NOMO-1 treated with DMSO at 0.1 percent for 48 hours (cell line): ENCODE measurements at regions not wholly inside any gene's neighbourhood (a gene's known extent, or its start where the extent isn't known, plus 50 kb on each side); places are given as distances from the start of the nearest gene placed in this dataset.

Source experiments
- DNase-seq: peaks from one replicate; lab custom pipeline; 2025; ENCODE audit not compliant: unreplicated experiment; lab: John Stamatoyannopoulos, UW

DNA sequence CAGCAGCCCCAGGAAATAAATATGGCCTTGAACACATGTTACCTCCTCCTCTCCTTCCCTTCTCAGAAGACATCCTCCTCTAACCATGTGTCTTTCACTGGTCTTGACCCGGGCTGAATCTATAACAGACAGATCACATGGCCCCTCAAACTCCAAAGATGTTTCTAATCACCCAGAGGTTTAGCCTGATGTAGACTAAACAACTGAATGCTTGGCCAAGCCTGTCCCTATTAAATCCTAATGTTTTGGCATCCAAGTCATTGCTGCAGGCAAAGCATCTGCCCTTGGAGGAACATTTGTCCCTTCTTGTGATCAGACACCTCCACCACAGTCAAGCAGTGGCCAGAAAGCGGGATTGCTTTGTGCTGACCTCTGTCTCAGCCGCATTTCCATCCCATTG, 65.5 kb downstream of the ANKRD60 start:
- DNase-seq, result no peak

DNA sequence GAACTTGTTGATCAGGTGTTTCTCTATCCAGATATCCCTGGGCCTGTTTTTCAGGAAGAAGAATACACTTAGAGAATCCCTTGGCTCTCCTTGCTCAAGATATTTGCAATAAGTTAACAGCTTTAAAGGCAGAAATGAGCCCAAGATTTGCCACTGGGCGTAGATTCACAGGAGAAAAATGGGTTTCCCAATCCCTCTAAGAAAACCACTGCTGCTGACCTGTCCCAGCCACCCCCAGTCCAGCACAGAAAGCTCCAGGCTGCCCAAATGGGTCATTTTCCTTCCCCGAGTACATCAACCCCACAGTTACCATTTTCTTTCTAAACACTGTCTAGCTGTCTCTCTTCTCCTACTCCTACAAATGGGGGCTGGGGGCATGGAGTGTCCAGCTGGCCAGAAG, 67.3 kb downstream of the ANKRD60 start:
- no peak for DNase-seq

DNA sequence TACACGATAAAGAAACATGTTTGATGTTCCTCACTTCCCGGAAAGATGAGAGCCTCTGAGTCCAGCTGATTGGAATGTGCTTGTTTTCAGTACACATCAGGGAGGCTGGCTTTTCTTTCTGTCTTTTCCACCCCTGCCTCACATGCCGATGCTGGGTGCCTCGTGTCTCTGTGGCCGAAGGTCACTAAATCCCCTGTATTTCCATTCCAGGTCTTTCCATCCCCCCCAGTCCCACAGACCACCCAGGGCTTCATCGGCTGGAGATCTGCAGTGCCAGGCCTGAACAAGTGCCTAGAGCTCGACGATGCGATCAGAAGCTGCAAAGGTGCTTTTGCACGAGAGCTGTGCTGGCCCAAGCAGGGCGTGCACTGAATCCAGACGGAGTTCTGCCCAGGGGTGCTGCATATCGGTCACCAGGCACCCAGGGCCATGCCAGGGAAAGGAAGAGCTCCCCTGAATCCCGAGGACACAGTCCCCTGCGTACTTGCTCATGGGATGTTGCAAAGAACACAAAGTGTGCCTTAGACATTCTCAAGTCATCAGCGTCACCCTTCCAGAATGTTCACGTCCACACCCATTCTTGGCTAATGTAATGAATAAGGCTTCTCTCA, 67.9 kb downstream of the ANKRD60 start:
- DNase-seq, result no peak

DNA sequence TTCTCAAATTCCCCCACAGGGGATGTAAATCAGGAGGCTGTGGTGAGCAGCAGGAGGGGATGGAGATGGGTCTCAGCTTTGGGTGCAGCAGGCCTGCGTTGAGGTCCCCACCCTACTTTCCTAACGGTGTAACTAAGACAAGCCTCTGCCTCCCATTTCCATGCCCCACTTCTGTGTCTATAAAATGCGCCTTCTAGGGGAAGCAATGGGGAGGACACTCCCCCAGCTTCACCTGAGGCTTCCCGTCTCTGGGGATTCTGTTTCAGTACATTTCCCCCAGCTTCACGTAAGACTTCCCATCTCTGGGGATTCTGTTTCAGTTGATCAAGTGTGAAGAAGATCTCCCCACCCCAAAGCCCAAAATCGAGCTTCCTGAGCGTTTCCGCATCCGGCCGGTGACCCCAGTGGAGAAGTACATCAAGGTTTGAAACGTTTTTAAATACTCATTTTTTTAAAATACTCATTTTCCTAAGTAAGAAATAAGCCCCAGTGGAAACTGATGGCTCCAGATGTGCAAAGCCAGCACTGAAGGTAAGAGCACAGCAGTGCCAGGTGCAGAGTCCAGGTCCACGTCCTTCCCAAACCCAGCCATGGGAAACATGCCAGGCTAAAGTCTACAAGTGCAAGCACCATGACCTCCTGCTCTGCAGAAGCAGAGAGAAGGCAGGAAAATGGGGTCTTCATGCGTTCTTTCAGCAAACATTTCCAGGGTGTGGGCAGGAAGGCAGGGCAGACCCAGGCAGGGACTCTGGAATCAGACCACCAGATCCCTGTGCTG, 73.1 kb downstream of the ANKRD60 start:
- DNase-seq, result no peak

DNA sequence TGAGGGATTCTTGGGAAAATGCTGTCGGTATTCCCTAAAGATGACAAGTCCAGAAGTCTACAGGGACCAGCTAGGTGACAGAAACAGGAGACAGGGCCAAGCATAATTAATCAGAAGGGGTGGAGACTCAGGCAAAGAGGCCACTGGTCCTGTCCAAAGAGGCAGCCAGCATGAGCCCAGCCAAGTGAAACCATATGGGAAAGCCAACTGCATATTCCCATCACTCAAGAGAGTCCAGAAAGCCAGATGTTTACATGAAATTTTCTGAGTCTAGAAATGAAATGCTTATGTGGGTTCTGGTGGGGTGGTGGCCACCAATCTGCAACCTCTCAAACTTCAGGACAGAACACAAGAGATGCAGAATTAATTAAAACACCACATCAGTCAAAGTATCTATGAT, 74.3 kb downstream of the ANKRD60 start:
- no peak for DNase-seq

DNA sequence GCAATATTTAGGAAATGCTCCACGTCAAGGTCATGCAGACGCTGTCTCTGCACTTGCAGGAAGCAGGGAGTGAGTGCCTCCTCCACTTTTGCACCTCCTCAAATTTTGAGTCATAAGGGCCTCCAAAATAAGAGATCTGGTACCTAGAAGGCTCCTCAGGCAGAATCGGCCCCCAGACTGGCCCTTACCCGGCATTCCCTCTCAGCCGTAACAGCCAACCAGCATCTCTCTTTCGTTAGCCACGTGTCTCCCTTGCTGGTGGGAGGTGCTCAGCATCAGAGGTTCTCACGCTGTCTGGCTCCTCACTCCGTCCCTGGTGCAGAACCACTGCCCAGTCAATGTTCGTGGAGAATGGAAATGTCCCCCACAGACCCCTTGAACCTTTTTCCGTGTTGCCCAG, 75.3 kb downstream of the ANKRD60 start:
- no peak for DNase-seq

DNA sequence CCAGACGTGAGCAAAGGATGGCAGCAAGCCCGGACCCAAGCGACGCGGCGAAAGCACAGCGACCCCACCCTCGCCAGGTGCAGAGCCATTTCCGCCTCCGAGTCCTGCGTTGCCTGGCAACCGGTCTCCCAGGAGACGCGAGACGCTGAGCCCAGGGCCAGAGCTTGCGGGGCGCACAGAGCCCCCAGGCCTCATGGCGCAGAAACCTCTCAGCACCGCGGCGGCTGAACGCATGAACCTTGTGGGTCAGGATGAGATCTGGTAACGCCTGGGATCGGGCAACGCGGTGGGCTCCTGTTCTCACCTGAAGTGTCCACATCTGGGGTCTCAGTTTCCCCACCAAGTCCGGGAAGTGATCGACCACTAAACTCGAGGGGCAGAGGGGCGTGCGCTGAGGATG, 77.7 kb downstream of the ANKRD60 start:
- DNase-seq, result no peak

DNA sequence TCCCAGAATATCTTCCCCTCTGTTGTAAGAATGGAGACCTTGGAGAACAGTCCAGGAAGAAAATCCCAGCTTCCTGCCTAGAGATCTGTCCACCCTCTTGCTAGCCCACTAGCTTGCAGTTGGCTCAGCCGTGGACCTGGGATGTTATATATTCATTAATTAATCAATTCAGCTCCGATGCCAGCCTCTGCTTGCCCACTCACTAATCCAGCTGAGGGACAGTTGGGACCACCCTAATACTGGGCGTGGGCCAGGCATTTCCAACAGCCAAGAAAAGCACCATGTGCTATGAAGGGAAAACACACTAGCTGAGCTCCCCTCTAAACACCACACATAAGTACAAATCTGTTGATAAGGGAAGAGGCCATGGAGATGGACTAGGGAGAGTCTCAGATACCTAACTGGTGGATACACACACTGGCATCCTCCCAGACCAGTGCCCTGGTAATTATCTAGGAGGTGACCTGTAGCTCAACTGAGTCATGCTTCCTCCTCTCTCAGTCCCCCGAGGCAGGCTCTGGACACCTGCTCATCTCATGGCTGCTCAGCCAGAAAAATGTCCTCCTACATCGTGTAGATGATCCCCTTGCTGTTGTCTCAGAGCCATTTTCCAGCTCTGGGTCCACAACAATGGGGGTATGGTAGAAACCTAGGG, 78.9 kb downstream of the ANKRD60 start:
- DNase-seq, result no peak

DNA sequence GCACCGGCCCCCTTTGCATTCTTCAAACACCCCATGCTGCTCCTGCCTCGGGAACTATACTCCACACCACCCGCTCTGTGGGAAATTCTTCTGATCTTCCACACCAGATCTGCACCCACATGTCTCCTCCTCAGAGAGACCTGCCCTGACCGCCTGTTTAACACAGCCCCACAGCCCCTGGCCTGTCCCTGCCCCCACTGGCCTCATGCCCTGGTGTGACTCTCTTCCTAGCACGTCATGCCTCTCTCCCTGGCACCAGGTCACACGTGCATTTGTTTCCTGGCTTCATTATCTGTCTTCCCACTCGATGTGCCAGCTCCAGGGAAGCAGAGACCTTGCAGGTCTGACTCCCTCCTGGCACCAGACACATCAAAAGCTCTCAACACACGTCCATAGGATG, 79.6 kb downstream of the ANKRD60 start:
- DNase-seq, result no peak

DNA sequence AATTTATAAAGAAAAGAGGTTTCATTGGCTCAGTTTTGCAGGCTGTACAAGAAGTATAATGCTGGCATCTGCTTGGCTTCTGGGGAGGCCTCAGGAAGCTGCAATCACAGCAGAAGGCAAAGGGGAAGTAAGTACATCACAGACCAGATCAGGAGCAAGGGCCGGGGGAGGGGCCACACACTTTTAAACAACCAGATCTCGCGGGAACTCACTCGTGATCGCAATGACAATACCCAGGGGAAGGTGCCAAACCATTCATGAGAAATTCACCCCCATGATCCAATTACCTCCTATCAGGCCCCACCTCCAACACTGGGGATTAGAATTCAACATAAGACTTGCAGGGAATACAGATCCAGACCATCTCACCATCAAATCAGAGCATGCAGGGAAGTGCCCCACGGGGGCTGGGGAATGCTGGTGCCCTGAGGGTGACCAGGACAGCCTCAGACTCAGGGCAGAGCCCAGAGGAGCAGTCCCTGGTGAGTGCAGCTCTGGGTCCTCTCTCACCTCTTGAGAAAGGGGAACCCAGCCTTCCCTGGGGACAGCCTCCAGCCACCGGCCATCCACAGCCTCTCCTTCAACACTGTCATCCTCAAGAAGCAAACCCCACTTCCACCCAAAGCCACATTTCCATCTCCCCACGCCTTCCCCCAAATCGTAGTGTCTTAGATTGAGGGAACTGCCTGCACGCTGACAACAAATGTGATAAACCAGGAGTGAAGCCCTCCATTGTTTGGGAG, 80.7 kb downstream of the ANKRD60 start:
- no peak for DNase-seq

DNA sequence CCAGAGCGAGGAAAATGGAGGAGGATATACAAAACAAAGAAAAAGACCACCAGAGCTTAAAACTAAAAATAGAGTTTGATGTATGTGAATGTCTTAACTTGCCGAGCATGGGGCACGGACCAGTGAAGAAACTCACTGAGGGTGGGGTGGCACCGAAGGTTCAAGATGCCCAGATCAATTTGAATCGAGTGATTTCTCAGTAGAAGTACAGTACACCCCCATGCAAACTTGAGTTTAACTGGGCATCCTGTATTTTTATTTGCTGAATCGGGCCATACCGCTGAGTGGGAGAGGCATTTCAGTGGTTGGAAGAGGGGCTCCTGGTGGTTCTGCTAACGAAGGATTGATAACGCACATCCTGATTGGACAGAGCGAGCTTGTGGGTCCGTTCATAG, 81.7 kb downstream of the ANKRD60 start:
- DNase-seq, result no peak

DNA sequence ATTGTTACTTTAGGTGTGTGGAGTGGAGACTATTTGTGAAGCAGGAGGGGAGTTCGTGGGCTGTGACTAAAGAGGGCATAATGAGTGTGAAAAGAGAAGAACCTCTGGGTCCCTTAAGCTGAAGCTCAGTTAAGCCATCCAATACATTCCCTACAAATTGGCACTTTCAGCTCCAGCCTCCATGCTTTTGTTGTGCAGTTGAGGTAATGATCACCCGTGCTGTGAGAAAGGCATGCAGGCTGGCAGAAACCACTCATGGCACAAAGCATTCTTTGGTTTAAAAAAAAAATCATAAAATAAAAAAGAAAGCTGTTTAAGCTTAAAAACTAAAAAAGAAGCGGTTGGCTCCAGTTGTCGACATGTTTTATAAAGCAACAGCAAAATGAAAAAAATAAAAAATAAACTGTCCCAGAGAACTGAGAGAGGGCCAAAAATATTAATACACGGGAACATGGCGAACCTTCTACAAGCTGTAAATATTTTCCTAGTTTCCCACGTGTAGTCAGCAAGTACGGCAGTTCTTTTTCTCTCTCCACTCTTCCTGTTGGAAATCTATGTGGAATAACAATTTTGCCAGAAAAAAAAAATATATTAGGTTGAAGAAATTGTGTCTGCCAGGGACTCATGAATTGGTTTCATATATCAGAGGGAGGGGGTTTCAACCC, 82.2 kb downstream of the ANKRD60 start:
- no peak for DNase-seq

DNA sequence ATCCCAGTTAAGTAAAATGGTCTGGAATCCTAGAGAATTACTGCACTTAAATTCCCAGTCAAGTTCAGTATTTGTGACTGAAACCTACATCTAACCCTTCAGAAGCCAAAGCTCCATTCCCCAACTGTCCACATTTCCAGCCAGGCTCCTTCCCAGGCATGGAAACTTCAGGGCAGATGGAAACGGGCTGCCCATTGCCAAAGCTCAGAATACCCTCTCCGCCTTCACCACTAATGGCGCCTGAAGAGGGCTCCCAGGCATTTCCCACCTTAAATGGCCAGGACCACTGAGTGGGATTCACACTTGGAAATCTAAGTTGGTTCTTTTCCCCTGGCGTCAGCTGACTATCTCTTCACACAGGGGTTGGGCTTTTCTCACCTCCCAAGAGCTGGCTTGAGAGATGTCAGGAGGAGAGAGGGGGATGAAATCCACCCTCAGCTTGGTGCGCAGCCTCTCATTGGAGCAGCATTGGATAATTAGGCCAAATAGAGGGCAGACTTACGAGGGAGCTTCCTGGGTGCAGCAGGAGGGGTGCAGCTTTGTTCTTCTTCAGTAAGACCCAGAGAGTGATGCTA, 82.9 kb downstream of the ANKRD60 start:
- no peak for DNase-seq

DNA sequence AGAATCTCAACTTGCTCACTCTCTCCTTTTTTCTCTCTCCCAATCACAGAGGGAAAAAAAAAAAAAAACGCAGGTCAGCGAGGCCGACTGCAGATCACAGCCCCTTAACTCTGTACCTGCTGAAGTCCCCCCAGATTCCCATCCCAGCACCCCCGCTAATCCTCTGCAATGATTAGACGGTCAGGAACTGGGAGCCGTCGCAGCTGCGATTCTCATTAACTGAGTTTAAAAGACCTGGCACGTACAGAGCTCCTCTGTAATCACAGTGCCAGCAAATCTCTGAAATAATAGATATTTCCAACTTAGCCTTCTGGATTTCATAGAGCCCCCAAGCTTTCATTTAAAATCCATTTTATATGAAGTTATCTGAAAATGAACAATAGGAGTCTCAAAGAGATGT, 84.4 kb downstream of the ANKRD60 start:
- DNase-seq, result no peak

DNA sequence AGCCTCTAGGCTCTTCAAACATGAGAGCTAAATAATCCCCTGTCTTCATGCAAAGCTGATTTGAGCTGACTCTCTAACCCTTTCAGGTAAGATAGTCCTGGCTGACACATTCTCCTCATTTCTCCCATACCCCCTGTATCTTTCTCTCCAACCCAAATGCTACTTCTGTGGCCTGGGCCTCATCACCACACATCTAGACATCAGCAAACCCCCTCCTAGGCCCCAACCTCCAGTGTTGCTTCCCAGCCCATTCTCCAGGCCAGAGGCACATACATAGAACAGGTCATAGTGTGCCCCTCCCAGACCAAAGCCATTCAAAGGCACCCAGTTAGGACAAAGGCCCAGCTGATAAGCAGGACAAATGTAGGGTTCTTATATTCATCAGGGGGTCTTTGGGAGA, 84.9 kb downstream of the ANKRD60 start:
- DNase-seq, result no peak

DNA sequence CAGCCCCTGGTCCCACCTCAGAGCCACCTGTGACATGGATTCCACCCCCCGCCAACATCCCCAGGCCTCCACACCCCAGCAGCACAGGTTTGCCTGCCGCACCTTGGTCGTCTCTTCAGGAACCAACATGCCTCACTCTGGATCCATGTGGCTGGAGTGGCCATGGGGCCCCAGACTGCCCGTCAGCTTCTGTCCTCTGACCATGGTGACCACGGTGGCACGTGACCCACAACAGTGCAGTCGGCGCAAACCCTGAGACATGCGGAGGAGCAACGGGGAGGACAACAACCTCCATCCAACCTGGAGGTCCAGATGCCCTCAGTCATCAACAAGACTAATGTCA, 85.6 kb downstream of the ANKRD60 start:
- no peak for DNase-seq

DNA sequence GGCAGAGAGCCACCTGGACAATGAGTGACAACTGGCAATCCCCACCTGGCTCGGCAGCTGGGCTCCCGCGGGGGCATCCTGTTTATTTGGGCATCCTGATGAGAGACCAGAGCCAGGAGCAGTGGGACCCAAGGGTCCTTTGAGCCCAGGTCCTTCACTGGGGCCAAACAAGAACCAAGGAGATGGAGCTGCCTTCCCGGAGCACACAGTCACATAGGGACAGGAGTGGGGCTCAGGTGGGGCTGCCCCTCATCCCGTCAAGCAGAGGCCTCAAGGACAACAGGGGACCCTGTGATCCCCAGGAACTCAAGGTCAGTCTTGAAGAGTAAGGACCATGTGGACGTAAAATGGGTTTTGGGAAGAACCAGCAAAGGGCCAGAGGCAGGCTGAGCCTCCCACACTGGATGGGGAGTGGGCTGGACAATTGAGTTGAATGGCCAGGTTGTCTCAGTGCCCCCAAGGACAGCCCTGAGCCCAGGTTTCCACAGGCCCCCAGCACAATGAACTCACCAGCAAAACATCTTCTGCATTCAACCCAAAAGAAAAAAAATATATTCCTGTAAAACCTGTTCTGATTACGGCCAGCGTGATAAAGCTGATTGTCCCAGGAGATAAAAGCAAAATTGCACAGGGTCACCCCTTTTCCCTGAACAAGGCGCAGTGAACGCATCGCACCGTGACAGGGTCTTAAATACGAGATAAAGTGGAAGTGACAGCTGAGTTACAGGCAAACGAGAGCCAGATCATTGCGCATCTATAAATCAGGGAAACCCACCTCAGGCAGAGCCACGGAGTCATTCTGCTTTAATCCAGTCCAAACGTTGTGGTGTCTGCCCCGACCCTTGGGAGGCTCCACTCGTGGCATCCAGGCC, 86.2 kb downstream of the ANKRD60 start:
- DNase-seq, result no peak

DNA sequence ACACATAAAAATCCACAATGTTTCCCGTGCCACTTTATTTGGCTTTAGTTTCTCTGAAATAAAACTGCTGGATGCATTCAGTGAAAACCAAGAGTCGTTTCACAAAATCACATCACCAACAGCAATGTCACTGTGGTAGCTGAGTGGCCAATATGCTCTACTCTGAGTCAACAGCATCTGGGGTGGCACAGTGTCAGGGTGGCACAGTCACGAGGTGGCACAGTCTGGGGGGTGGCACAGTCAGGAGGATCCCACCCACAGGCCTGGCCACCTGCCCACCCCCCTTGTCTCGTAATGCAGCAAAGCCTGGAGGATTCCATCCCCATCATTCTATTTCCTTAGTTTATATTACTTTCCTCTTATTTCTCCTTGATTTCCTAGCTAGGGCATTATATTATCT, 87.0 kb downstream of the ANKRD60 start:
- no peak for DNase-seq

DNA sequence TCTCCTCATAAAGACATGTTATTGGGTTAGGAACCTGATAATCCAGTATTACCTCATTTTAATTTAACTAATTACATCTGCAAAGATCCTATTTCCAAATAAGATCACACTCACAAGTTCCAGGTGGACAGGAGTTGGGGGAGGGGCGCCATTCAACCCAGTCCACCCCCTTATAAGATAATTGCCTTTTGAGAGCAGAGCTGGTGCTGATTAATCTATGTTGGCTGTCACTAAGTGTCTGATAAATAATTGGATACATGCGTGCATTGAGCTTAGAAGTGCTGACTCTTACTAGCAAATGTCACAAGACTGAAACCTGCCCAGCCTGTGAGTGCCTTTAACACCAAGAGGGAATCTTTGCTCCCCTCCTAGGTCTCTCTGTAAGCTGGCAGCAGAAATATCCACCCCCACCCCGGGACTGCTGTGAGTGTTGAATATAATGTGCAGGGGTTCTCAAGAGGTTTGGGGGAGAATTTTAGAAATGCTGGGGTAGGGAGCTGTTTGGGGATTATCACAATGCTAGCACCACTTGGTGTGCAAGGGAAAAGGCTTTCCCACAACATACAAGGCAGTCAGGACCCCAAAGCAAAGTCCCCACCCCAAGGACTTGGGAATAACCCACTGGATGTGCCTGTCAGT, 87.5 kb downstream of the ANKRD60 start:
- no peak for DNase-seq
